ENCODE measurements at regions not wholly inside any gene's neighbourhood (a gene's known extent, or its start where the extent isn't known, plus 50 kb on each side); places are given as distances from the start of the nearest gene placed in this dataset.
A peak's percentile ranks its signal among the peaks of the same experiment; 100 is the strongest.

DNA sequence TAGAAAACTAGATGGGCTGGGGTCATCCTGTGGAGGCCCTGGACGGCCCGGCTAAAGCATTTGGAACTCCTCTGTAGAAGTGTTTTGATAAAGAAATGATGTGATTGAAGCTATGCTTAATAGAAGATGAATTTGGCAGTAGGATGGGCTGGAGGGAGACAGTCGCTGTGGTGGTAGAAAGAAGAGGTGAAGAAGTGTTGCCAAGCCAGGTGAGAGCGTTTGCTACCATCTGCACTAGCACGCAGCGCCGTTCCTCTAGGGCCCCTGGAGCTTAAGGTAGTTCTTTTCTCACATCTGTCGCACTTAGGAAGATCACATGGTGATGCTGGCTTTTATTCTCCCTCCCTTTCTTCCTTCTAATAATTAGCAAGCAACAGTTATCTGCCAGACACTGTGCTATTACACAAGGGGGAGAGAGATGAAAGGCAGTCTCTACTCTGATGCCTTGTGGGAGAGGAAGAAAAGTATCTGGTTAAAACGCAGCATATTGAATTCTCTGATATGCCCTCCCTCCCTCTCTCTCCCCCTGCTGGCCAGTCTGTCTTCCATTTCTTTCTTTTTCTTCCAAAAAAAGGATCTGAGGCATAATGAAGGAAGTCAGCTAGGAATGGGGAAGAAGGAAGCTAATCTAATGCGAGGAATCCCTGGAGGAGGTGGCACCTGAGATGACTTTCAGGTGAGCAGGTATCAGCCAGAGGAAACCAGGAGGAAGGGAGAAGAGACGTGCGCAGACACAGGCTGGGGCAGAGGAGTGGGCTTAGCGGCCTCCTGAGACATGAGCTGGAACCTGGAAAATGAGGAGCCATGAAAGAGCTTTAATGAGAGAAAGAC lies 162.3 kb upstream of the KLF14 start:
- DNase-seq (ENCODE audit: low read depth in 2 of 3, low spot score in 1 of 3) = no peak

DNA sequence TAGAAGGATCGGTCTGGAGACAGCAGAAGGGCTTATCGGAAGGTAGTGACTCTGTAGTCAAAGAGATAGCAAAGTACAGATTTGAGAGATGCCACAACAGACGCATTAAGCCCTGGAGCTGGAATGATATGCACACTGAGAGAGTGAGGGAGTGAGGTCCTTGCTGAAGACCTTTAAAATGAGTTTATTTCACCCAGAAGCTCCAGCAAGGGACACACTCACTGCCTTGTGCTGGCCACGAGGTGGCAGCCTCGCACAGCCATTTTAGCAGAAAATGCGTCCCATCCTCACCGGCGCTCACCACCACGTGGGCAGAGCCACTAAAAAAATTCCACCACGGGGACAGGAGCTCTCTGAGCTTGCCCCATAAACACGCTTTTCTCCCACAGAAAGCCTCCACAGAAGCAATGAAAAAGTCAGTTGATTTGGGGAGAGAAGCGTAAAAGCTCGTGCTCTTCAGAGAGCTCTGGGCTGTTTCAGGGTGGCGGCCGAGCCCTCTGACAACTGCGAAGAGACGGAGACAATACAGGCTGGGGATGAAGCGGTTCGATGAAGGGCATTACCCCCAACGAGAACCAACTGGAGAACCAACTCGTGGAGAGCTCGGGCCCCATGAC lies 163.0 kb upstream of the KLF14 start:
- DNase-seq (ENCODE audit: low read depth in 2 of 3, low spot score in 1 of 3) = peak in 2 of 3 donors; percentile 65

GRCh38 chr7:130897515-130898419 lies 163.8 kb upstream of the KLF14 start:
- no peak for DNase-seq (ENCODE audit: low read depth in 2 of 3, low spot score in 1 of 3)

- DNase-seq (ENCODE audit: low read depth in 2 of 3, low spot score in 1 of 3) = no peak
Measured at GRCh38 chr7:130899071-130899560, 165.1 kb upstream of the KLF14 start.

DNA sequence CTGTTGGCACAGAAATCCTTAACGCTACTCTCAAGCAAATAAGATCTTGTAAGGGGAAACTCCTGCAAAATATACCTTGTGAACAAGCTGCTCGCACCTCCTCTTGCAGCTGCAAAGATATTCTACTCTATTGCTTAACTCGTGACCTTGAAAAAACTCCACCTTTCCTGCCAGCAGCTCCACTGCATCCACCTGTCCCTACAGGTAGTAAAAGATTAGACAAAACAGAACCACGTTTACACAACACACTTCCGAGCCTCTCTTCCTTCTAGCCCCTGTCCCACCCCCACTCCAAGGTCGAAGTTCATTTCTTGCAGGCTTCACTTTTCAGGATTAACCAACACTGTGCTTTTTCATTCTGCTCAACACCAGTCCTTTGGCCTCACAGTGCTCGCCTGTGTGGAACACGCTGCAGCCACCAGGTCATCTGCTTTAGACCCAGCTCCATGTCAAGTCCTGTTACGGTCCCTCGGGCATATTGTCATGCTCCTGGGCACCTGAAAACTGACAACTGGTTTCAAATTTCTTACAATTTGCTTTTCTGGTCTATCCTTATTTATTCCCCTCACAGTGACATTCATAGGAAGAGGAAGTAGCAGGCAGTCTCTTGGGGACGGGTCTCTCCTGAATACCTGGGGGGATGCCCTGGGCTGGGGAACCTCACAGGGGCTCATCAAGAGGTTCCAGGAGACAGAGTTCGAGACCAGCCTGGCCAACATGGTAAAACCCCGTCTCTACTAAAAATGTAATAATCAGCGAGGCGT lies 165.8 kb upstream of the KLF14 start:
- no peak for DNase-seq (ENCODE audit: low read depth in 2 of 3, low spot score in 1 of 3)

GRCh38 chr7:130900471-130901076 lies 166.6 kb upstream of the KLF14 start:
- DNase-seq (ENCODE audit: low read depth in 2 of 3, low spot score in 1 of 3) = no peak

GRCh38 chr7:130901209-130901783 lies 167.3 kb upstream of the KLF14 start:
- no peak for DNase-seq (ENCODE audit: low read depth in 2 of 3, low spot score in 1 of 3)

DNA sequence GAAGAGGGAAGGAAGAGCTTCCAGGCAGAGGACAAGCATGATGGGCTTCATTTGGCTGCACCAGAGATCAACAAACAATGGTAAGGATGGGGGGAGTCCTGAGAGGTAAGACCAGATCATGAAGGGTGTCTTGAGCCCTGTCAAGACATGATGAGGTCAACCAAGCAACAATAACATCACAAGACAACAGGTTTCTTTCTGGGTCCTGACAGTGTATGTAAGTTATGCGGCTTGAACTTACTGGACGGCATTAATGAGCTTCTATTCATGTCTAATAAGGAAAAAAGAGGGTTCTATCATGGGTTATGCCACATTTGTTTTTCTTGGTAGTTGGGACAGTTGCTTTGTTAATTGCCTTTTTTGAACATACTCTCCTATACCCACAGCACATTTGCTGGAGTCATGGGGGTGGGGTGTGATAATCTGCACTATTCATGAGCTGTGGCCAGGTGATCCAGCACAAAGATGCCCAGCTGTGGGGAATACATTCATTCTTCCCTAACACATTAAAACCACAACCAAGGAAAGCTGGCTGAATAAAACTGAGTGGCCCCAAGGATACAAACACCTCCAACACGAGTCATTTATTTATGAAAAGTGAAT lies 168.8 kb upstream of the KLF14 start:
- DNase-seq (ENCODE audit: low read depth in 2 of 3, low spot score in 1 of 3) = no peak

- no peak for DNase-seq (ENCODE audit: low read depth in 2 of 3, low spot score in 1 of 3)
Measured at GRCh38 chr7:130903358-130903974, 169.5 kb upstream of the KLF14 start.

DNA sequence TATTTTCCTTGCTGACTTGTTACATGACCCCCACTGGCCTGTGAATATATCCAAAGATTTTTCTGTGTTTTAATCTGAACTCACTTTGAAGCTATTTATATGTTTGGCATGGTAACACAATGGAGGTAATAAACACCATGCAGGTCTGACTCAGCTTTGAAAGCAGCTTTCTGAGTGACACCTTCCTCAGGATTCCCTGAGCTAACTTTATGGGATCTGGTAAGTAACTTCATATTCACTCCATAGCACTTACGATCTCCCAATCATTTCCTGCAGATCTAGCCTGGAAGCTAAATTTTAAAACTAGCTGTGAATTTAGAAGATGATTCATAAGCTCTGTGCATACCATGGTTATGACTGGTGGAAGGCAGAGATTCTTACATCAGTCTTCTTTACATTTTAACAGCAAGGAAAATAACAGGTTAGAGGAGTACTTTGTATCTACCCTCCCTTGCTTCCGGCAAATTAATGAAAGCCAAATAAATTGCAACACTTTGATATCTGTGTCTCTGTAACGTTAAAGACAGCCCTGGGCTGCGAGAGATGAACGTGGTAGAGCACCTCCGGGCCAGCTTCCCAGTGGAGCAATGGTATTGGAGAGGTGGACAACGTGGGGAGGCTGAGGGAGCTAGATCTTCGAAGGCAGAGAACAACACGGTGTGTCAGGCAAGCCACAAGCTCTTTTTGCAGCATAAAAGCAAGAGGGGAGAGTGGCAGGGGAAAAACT lies 170.2 kb upstream of the KLF14 start:
- DNase-seq (ENCODE audit: low read depth in 2 of 3, low spot score in 1 of 3) = no peak

- DNase-seq (ENCODE audit: low read depth in 2 of 3, low spot score in 1 of 3) = no peak
Measured at GRCh38 chr7:130904792-130905191, 170.8 kb upstream of the KLF14 start.

- no peak for DNase-seq (ENCODE audit: low read depth in 2 of 3, low spot score in 1 of 3)
Measured at GRCh38 chr7:130906575-130906974, 172.6 kb upstream of the KLF14 start.

DNA sequence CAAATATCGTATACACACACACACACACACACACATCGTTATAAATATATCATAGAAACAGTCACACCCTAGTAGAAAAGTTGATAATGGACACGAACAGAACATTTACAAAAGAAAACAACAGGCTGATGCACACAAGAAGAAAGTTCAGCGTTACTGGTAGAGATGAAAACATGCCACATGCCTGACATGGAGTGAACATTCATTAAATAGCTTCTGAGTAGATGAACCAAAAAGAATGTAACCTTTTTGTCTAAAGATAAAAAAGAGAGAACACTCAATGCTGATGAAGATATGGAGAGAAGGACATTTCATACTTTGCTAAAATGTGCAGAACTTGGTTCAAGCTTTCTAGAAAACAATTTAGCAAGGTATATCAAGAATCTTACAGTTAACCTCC lies 173.4 kb upstream of the KLF14 start:
- DNase-seq (ENCODE audit: low read depth in 2 of 3, low spot score in 1 of 3) = no peak

DNA sequence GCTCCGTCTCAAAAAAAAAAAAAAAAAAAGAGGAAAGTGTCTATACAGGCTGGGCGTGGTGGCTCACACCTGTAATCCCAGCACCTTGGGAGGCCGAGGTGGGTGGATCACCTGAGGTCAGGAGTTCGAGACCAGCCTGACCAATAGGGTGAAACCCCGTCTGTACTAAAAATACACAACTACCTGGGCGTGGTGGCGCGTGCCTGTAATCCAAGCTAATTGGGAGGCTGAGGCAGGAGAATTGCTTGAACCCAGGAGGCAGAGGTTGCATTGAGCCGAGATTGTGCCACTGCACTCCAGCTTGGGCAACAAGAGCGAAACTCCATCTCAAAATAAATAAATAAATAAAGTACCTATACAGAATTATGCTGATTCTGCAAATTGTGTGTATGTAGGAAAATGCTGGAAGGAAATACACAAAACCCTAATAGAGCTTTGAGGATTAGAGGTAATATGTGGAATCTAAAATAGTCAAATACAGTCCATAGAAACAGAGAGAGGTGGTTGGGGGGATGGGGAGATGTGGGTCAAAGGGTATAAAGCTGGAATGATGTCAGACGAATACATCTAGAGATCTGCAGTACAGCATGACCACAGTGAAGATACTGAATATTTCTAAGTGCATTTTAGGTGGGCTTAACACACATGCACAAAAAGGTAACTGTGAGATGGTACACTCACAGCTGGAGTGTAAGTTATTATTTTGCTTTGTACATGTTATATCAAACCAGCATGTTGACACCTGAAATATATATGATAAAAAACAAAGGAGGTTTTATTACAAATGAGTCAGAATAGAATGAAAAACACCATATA lies 174.5 kb upstream of the KLF14 start:
- DNase-seq (ENCODE audit: low read depth in 2 of 3, low spot score in 1 of 3) = no peak

- DNase-seq (ENCODE audit: low read depth in 2 of 3, low spot score in 1 of 3) = no peak
Measured at GRCh38 chr7:130909161-130909836, 175.3 kb upstream of the KLF14 start.

GRCh38 chr7:130909881-130910672 lies 176.1 kb upstream of the KLF14 start:
- DNase-seq (ENCODE audit: low read depth in 2 of 3, low spot score in 1 of 3) = no peak
